Prostate gland (tissue), 2 donors: ENCODE measurements at regions not wholly inside any gene's neighbourhood (a gene's known extent, or its start where the extent isn't known, plus 50 kb on each side); places are given as distances from the start of the nearest gene placed in this dataset.

Experiments used
- DNase-seq: peaks from one replicate; pipeline ENCODE4 v3.0.0-alpha.2; 2019; ENCODE audit warnings: low spot score
- H3K27ac ChIP-seq, 2 donors: fragments of 200-600 bp; sonication (generic); 2 replicates each; pipeline ENCODE4 v1.5.1; 2017 to 2019
- H3K27me3 ChIP-seq: fragments of 200-600 bp; sonication (generic); replicated peaks from 2 replicates; pipeline ENCODE4 v1.5.1; 2019; ENCODE audit not compliant: insufficient read depth
- H3K36me3 ChIP-seq, 2 donors: fragments of 200-600 bp; sonication (generic); 1 replicate in 1 of 2; 2 replicates in 1 of 2; pipeline versions ENCODE4 v1.5.1 to v1.8.1; 2017 to 2019
- H3K4me1 ChIP-seq: fragments of 200-600 bp; sonication (generic); replicated peaks from 2 replicates; pipeline ENCODE4 v1.5.1; 2019
- H3K4me3 ChIP-seq, 2 donors: fragments of 200-600 bp; sonication (generic); 2 replicates each; pipeline ENCODE4 v1.5.1; 2017 to 2019
- H3K9me3 ChIP-seq: fragments of 200-600 bp; sonication (generic); 2 replicates; pipeline ENCODE4 v1.5.1; 2017
- POLR2A ChIP-seq: fragments of 450-650 bp; IDR thresholded peaks from one replicate; pipeline ENCODE4 v1.6.1; 2016; ENCODE audit warnings: antibody characterized with exemption, mild to moderate bottlenecking
- POLR2AphosphoS5 ChIP-seq: sonication (generic); formaldehyde crosslinking; IDR thresholded peaks from one replicate; pipeline ENCODE4 v1.6.1; 2017; ENCODE audit warnings: antibody characterized with exemption
- WGBS: methylation state at CpG from one replicate; pipeline ENCODE4 v1.1.5; 2018; 5-methylcytosine and 5-hydroxymethylcytosine counted together
- intact Hi-C: fragments of 100-400 bp; cut with DNase I; formaldehyde crosslinking; loops from one replicate; pipeline ENCODE4 v1.14.2; 2022
- TF ChIP-seq, protein P1 (sequence below), 4 experiments: fragments of 200-600 bp in 2 of 4; fragments of 450-650 bp in 2 of 4; sonication (generic) in 2 of 4; IDR thresholded peaks; 1 replicate in 3 of 4; 2 replicates in 1 of 4; pipeline ENCODE4 v1.5.1; 2016 to 2019; ENCODE audit warnings: antibody characterized with exemption in 4 of 4, mild to moderate bottlenecking in 2 of 4, moderate library complexity in 2 of 4

DNA sequence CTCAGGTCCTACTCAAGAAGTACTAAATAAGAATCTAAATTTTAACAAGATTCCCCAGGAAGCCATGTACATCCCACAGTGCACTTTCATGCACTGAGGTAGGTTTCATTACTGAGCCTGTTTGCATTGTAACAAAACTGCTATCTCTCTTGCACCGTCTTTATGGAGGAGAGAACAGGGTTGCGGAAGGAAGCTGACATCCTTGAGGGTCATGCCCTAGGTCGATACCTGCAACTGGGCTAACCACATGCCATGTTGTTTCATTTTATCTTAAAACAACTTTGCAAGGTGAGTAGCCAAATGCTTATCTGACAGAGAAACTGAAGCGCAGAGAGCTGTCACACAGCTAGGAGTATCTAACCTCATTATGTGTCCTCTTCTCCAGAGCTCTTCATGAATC lies 656.3 kb upstream of the TENM4 start:
- H3K4me3 ChIP-seq: no peak overlapping the region
- 81% methylated on average over 4 of the region's 4 CpGs for WGBS

GRCh38 chr11:80096736-80097135 lies 655.9 kb upstream of the TENM4 start:
- Histone ChIP-seq H3K9me3 (no peaks in the 10 kb centered on the region), H3K36me3 (no peaks in the 10 kb centered on the region), H3K27ac (no peak overlapping the region), H3K4me3 (no peak overlapping the region), H3K4me1 (no peaks in the 10 kb centered on the region), H3K27me3 (no peaks in the 10 kb centered on the region)
- intact Hi-C loops: no loop called here
- DNase-seq: no peak
- 78% methylated on average over 3 of the region's 3 CpGs for WGBS
- TF ChIP-seq POLR2A: no peak

More for the DNA sequence above, 656.3 kb upstream of the TENM4 start:
- DNase-seq: no peak
- intact Hi-C loops: no loop called here
- H3K27ac ChIP-seq: no peak overlapping the region
- H3K4me1 ChIP-seq: no peaks in the 10 kb centered on the region
- no peaks in the 10 kb centered on the region for H3K9me3 ChIP-seq
- H3K36me3 ChIP-seq: no peaks in the 10 kb centered on the region
- no peaks in the 10 kb centered on the region for H3K27me3 ChIP-seq
- TF ChIP-seq POLR2AphosphoS5: no peak
- TF ChIP-seq, protein P1, sequence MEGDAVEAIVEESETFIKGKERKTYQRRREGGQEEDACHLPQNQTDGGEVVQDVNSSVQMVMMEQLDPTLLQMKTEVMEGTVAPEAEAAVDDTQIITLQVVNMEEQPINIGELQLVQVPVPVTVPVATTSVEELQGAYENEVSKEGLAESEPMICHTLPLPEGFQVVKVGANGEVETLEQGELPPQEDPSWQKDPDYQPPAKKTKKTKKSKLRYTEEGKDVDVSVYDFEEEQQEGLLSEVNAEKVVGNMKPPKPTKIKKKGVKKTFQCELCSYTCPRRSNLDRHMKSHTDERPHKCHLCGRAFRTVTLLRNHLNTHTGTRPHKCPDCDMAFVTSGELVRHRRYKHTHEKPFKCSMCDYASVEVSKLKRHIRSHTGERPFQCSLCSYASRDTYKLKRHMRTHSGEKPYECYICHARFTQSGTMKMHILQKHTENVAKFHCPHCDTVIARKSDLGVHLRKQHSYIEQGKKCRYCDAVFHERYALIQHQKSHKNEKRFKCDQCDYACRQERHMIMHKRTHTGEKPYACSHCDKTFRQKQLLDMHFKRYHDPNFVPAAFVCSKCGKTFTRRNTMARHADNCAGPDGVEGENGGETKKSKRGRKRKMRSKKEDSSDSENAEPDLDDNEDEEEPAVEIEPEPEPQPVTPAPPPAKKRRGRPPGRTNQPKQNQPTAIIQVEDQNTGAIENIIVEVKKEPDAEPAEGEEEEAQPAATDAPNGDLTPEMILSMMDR (IDR thresholded peaks at IDR 0.05): no peak
- no peak for TF ChIP-seq POLR2A

DNA sequence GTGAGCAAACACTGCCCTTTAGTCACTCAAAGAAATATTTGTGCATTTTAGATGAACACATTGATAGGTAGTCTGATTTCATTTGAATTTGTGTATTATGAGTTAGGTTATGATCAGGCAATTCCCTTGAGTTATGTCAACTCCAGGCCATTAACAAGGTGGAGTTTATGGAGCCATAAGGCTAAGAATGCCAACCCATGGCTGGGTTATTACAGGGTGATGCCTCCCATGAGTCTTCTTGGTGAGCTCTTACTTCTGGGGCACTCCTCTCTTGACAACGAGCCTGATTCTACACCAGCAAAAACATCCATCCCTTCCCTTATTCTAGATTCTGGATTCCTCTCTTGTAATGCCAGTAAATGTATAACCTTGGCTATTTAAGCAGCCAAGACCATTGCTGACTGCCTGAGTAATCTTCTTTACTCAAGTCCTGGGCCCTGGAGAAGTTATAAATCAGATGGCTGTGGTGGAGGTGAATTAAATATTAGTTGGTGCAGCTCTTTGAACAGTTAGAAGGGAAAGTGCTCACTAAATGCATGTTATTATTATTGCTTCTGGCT lies 645.7 kb upstream of the TENM4 start:
- H3K27me3 ChIP-seq: no peaks in the 10 kb centered on the region
- WGBS: 56% methylated on average over 1 of the region's 1 CpG
- intact Hi-C loops: no loop called here
- DNase-seq: no peak
- H3K4me3 ChIP-seq: no peak overlapping the region
- no peaks in the 10 kb centered on the region for H3K9me3 ChIP-seq
- TF ChIP-seq POLR2A (no peak), POLR2AphosphoS5 (no peak)
- TF ChIP-seq, protein P1 (IDR thresholded peaks at IDR 0.05): no peak
- H3K27ac ChIP-seq: no peak overlapping the region
- no peaks in the 10 kb centered on the region for H3K4me1 ChIP-seq
- no peaks in the 10 kb centered on the region for H3K36me3 ChIP-seq

GRCh38 chr11:80085563-80085962 lies 644.7 kb upstream of the TENM4 start:
- TF ChIP-seq POLR2AphosphoS5: no peak
- TF ChIP-seq, protein P1 (IDR thresholded peaks at IDR 0.05): no peak
- no peaks in the 10 kb centered on the region for H3K27me3 ChIP-seq
- no peaks in the 10 kb centered on the region for H3K9me3 ChIP-seq
- intact Hi-C loops: no loop called here
- no peaks in the 10 kb centered on the region for H3K36me3 ChIP-seq
- H3K27ac ChIP-seq: no peak overlapping the region
- H3K4me1 ChIP-seq: no peaks in the 10 kb centered on the region
- 67% methylated on average over 2 of the region's 2 CpGs for WGBS
- no peak for DNase-seq
- no peak overlapping the region for H3K4me3 ChIP-seq

DNA sequence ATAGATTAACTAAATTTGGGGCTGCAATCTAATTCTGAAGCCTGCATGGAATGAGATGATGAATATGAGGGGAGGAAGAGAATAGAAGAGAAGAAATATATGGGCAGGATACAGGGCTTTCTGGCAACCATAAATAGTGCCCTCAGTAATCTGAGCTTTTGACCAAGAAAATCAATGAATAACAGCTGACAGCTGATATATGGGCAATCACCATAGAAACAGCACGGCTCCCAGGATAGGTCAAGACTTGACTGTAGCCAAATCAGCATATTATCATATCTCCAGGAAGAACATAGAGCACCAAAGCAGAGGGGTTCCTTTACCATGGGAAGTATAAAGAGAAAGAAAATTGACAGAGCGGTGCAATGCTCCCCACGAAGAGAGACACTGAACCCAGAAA lies 643.8 kb upstream of the TENM4 start:
- Histone ChIP-seq H3K9me3 (no peaks in the 10 kb centered on the region), H3K4me3 (no peak overlapping the region), H3K27me3 (no peaks in the 10 kb centered on the region), H3K27ac (no peak overlapping the region), H3K4me1 (no peaks in the 10 kb centered on the region), H3K36me3 (no peaks in the 10 kb centered on the region)
- WGBS: 59% methylated on average over 3 of the region's 3 CpGs
- intact Hi-C loops: no loop called here
- no peak for DNase-seq
- TF ChIP-seq POLR2A: no peak
- no peak for TF ChIP-seq POLR2AphosphoS5
- TF ChIP-seq, protein P1 (IDR thresholded peaks at IDR 0.05): no peak
